Transverse colon (tissue), 3 donors: ENCODE measurements at regions not wholly inside any gene's neighbourhood (a gene's known extent, or its start where the extent isn't known, plus 50 kb on each side); places are given as distances from the start of the nearest gene placed in this dataset.

Source experiments
- EP300 ChIP-seq: sonication (generic); formaldehyde crosslinking; IDR thresholded peaks from one replicate; pipeline ENCODE4 v1.6.1; 2017; ENCODE audit warnings: antibody characterized with exemption, low read depth
- POLR2A ChIP-seq: fragments of 450-650 bp; IDR thresholded peaks from one replicate; pipeline ENCODE4 v1.6.1; 2016; ENCODE audit warnings: antibody characterized with exemption, mild to moderate bottlenecking, moderate library complexity
- TF ChIP-seq, protein P1 (sequence below), 5 experiments: fragments of 200-600 bp in 3 of 5; fragments of 450-650 bp in 2 of 5; sonication (generic) in 3 of 5; IDR thresholded peaks; 1 replicate in 2 of 5; 2 replicates in 3 of 5; pipeline ENCODE4 v1.5.1; 2016 to 2017; ENCODE audit warnings: antibody characterized with exemption in 5 of 5, inconsistent platforms in 3 of 5, mild to moderate bottlenecking in 2 of 5, moderate library complexity in 1 of 5

- no peak for TF ChIP-seq POLR2A
- no peak for TF ChIP-seq EP300
- TF ChIP-seq, protein P1, sequence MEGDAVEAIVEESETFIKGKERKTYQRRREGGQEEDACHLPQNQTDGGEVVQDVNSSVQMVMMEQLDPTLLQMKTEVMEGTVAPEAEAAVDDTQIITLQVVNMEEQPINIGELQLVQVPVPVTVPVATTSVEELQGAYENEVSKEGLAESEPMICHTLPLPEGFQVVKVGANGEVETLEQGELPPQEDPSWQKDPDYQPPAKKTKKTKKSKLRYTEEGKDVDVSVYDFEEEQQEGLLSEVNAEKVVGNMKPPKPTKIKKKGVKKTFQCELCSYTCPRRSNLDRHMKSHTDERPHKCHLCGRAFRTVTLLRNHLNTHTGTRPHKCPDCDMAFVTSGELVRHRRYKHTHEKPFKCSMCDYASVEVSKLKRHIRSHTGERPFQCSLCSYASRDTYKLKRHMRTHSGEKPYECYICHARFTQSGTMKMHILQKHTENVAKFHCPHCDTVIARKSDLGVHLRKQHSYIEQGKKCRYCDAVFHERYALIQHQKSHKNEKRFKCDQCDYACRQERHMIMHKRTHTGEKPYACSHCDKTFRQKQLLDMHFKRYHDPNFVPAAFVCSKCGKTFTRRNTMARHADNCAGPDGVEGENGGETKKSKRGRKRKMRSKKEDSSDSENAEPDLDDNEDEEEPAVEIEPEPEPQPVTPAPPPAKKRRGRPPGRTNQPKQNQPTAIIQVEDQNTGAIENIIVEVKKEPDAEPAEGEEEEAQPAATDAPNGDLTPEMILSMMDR (IDR thresholded peaks at IDR 0.05) = no peak
Measured at GRCh38 chr6:21295506-21296240, 297.9 kb upstream of the SOX4 start.
